Hepatocyte (in vitro differentiated cells): ENCODE measurements at regions not wholly inside any gene's neighbourhood (a gene's known extent, or its start where the extent isn't known, plus 50 kb on each side); places are given as distances from the start of the nearest gene placed in this dataset.

Experiments
- DNase-seq: peaks from one replicate; pipeline ENCODE4 v3.0.0-alpha.2; 2016; ENCODE audit warnings: low spot score
- H2AFZ ChIP-seq: fragments of 200-600 bp; sonication (generic); 2 replicates; pipeline ENCODE4 v1.6.0; 2016; ENCODE audit warnings: antibody characterized with exemption, mild to moderate bottlenecking
- H3K27ac ChIP-seq: fragments of 200-600 bp; sonication (generic); 2 replicates; pipeline ENCODE4 v1.5.1; 2016; ENCODE audit warnings: mild to moderate bottlenecking
- H3K27me3 ChIP-seq: fragments of 200-600 bp; sonication (generic); 2 replicates; pipeline ENCODE4 v1.6.1; 2016
- H3K36me3 ChIP-seq: fragments of 200-600 bp; sonication (generic); replicated peaks from 2 replicates; pipeline ENCODE4 v1.5.1; 2016; ENCODE audit warnings: low read depth; ENCODE audit not compliant: insufficient read depth
- H3K4me1 ChIP-seq: fragments of 200-600 bp; sonication (generic); 2 replicates; pipeline ENCODE4 v1.5.1; 2016; ENCODE audit warnings: mild to moderate bottlenecking, moderate library complexity; ENCODE audit not compliant: insufficient read depth
- H3K4me2 ChIP-seq: fragments of 200-600 bp; sonication (generic); 2 replicates; pipeline ENCODE4 v1.6.0; 2016
- H3K4me3 ChIP-seq: fragments of 200-600 bp; sonication (generic); 2 replicates; pipeline ENCODE4 v1.5.1; 2016; ENCODE audit warnings: mild to moderate bottlenecking
- H3K79me2 ChIP-seq: fragments of 200-600 bp; sonication (generic); 2 replicates; pipeline ENCODE4 v1.6.0; 2017; ENCODE audit warnings: mild to moderate bottlenecking
- H3K9me2 ChIP-seq: fragments of 200-600 bp; sonication (generic); replicated peaks from 2 replicates; pipeline ENCODE4 v1.6.0; 2017; ENCODE audit warnings: mild to moderate bottlenecking; ENCODE audit not compliant: insufficient read depth
- H3K9me3 ChIP-seq: fragments of 200-600 bp; sonication (generic); 2 replicates; pipeline ENCODE4 v1.5.1; 2016; ENCODE audit warnings: low read depth, mild to moderate bottlenecking
- H4K20me1 ChIP-seq: fragments of 200-600 bp; sonication (generic); 2 replicates; pipeline ENCODE4 v1.6.0; 2016; ENCODE audit warnings: mild to moderate bottlenecking; ENCODE audit not compliant: insufficient read depth, poor library complexity, severe bottlenecking
- EZH2 ChIP-seq: fragments of 200-600 bp; sonication (generic); IDR thresholded peaks from 2 replicates; pipeline ENCODE4 v1.6.1; 2016; ENCODE audit warnings: antibody characterized with exemption, mild to moderate bottlenecking, borderline replicate concordance
- EZH2phosphoT487 ChIP-seq: fragments of 200-600 bp; sonication (generic); IDR thresholded peaks from one replicate; pipeline ENCODE4 v1.6.1; 2018; ENCODE audit warnings: antibody characterized with exemption, mild to moderate bottlenecking, low read depth, moderate library complexity; ENCODE audit not compliant: unreplicated experiment, severe bottlenecking
- WGBS: methylation state at CpG from one replicate; pipeline ENCODE4 v1.1.6; 2016; ENCODE audit warnings: low lambda C conversion rate; ENCODE audit errors: missing lambda C conversion rate; 5-methylcytosine and 5-hydroxymethylcytosine counted together
- TF ChIP-seq, protein P1 (sequence below): fragments of 200-600 bp; sonication (generic); IDR thresholded peaks from 2 replicates; pipeline ENCODE4 v1.5.1; 2016; ENCODE audit warnings: antibody characterized with exemption, mild to moderate bottlenecking; ENCODE audit not compliant: poor library complexity

- Histone ChIP-seq H4K20me1 (no peaks in the 10 kb centered on the region), H3K9me2 (no peaks in the 10 kb centered on the region), H3K36me3 (no peaks in the 10 kb centered on the region), H3K4me3 (no peak overlapping the region), H3K9me3 (no peaks in the 10 kb centered on the region), H3K27me3 (no peaks in the 10 kb centered on the region), H3K27ac (no peak overlapping the region), H3K79me2 (no peaks in the 10 kb centered on the region), H3K4me1 (no peaks in the 10 kb centered on the region), H3K4me2 (no peak overlapping the region), H2AFZ (no peak overlapping the region)
- WGBS = 95% methylated on average over 4 of the region's 4 CpGs
- TF ChIP-seq, protein P1, sequence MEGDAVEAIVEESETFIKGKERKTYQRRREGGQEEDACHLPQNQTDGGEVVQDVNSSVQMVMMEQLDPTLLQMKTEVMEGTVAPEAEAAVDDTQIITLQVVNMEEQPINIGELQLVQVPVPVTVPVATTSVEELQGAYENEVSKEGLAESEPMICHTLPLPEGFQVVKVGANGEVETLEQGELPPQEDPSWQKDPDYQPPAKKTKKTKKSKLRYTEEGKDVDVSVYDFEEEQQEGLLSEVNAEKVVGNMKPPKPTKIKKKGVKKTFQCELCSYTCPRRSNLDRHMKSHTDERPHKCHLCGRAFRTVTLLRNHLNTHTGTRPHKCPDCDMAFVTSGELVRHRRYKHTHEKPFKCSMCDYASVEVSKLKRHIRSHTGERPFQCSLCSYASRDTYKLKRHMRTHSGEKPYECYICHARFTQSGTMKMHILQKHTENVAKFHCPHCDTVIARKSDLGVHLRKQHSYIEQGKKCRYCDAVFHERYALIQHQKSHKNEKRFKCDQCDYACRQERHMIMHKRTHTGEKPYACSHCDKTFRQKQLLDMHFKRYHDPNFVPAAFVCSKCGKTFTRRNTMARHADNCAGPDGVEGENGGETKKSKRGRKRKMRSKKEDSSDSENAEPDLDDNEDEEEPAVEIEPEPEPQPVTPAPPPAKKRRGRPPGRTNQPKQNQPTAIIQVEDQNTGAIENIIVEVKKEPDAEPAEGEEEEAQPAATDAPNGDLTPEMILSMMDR = no peak
- no peak for DNase-seq
Measured at GRCh38 chr5:81837667-81838306, 86.9 kb upstream of the SSBP2 start.

GRCh38 chr5:81835814-81836367, 85.0 kb upstream of the SSBP2 start:
- Histone ChIP-seq H3K9me2 (no peaks in the 10 kb centered on the region), H3K4me1 (no peaks in the 10 kb centered on the region), H3K36me3 (no peaks in the 10 kb centered on the region), H3K4me3 (no peak overlapping the region), H3K4me2 (no peak overlapping the region), H4K20me1 (no peaks in the 10 kb centered on the region), H2AFZ (no peak overlapping the region), H3K79me2 (no peaks in the 10 kb centered on the region), H3K27ac (no peak overlapping the region), H3K9me3 (no peaks in the 10 kb centered on the region), H3K27me3 (no peaks in the 10 kb centered on the region)
- TF ChIP-seq EZH2 = no peak
- TF ChIP-seq, protein P1 = no peak
- no peak for TF ChIP-seq EZH2phosphoT487
- no peak for DNase-seq
- 54% methylated on average over 4 of the region's 4 CpGs for WGBS

GRCh38 chr5:81834021-81834660, 83.2 kb upstream of the SSBP2 start:
- no peaks in the 10 kb centered on the region for H3K4me1 ChIP-seq
- TF ChIP-seq, protein P1 = no peak
- TF ChIP-seq EZH2phosphoT487 (no peak), EZH2 (no peak)

More at GRCh38 chr5:81834021-81834660, 83.2 kb upstream of the SSBP2 start:
- no peaks in the 10 kb centered on the region for H4K20me1 ChIP-seq
- no peak overlapping the region for H3K4me2 ChIP-seq
- no peaks in the 10 kb centered on the region for H3K27me3 ChIP-seq
- no peak overlapping the region for H3K4me3 ChIP-seq
- H3K36me3 ChIP-seq = no peaks in the 10 kb centered on the region
- H3K27ac ChIP-seq = no peak overlapping the region
- WGBS = 95% methylated on average over 11 of the region's 11 CpGs
- no peak overlapping the region for H2AFZ ChIP-seq
- H3K79me2 ChIP-seq = no peaks in the 10 kb centered on the region
- no peaks in the 10 kb centered on the region for H3K9me2 ChIP-seq
- no peaks in the 10 kb centered on the region for H3K9me3 ChIP-seq
- DNase-seq = no peak
